ENCODE measurements at regions not wholly inside any gene's neighbourhood (a gene's known extent, or its start where the extent isn't known, plus 50 kb on each side); places are given as distances from the start of the nearest gene placed in this dataset.
A peak's percentile ranks its signal among the peaks of the same experiment; 100 is the strongest.

DNA sequence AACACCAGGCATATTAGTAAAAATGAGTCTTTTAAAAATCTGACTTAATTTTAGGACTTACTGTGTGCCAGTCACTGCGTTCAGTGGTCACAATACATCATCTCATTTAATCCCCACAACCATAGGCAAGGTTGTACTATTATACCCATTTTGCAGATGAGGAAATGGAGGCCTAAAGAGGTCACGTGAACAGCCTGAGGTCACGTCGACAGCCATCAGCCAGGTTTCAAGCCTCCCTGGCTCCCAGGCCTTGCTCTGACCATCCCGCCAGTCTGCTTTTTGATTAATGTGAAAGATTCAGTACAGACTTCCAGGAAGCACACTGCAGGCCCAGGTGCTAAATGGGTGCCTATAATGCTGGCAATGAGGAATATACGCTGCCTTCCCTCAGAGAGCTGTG is 86.3 kb upstream of the TOX3 start:
- Histone ChIP-seq H4K12ac (ENCODE audit: low read depth, low read length) (no peak overlapping the region), H3K4ac (ENCODE audit: low read depth, low read length) (no peak overlapping the region), H3K4me2 (ENCODE audit: low read length) (no peak overlapping the region), H2BK5ac (ENCODE audit: low read depth, low read length, poor library complexity) (no peak overlapping the region), H3K27ac (ENCODE audit: low read depth, low read length) (no peak overlapping the region), H2BK120ac (ENCODE audit: insufficient read depth, low read length, poor library complexity) (no peak overlapping the region), H3K4me3 (ENCODE audit: low read depth, low read length) (no peak overlapping the region), H3K14ac (ENCODE audit: low read length) (no peak overlapping the region), H3K9ac (ENCODE audit: low read length) (no peak overlapping the region), H3K27me3 (ENCODE audit: insufficient read depth, low read length) (no peaks in the 10 kb centered on the region), H2BK12ac (ENCODE audit: low read length) (no peak overlapping the region), H3K4me1 (ENCODE audit: control insufficient read depth in 1 of 2, insufficient read depth in 2 of 2, low read length in 2 of 2) (no peaks in the 10 kb centered on the region), H3K36me3 (ENCODE audit: control insufficient read depth in 1 of 2, insufficient read depth in 2 of 2, low read length in 2 of 2) (no peaks in the 10 kb centered on the region), H3K23ac (ENCODE audit: low read length) (no peak overlapping the region), H3K9me3 (ENCODE audit: insufficient read depth, low read depth, low read length) (no peaks in the 10 kb centered on the region), H3K79me1 (ENCODE audit: low read length) (no peaks in the 10 kb centered on the region), H3K79me2 (ENCODE audit: control insufficient read depth, insufficient read depth, low read length, poor library complexity) (no peaks in the 10 kb centered on the region), H3K18ac (ENCODE audit: low read length) (no peak overlapping the region), H4K8ac (ENCODE audit: low read depth, low read length) (no peak overlapping the region), H2AFZ (ENCODE audit: insufficient read depth, low read length, poor library complexity) (no peak overlapping the region), H2AK5ac (ENCODE audit: low read length) (no peak overlapping the region), H4K91ac (ENCODE audit: low read depth, low read length) (no peak overlapping the region)
- DNase-seq, result no peak
- WGBS (ENCODE audit: extremely low coverage, insufficient coverage, insufficient read length), result no CpG with 5 or more reads among the region's 6 CpGs

GRCh38 chr16:52631711-52632110 is 84.8 kb upstream of the TOX3 start:
- Histone ChIP-seq H3K9me3 (ENCODE audit: insufficient read depth, low read depth, low read length) (no peaks in the 10 kb centered on the region), H2BK5ac (ENCODE audit: low read depth, low read length, poor library complexity) (no peak overlapping the region), H4K12ac (ENCODE audit: low read depth, low read length) (no peak overlapping the region), H3K23ac (ENCODE audit: low read length) (no peak overlapping the region), H2AK5ac (ENCODE audit: low read length) (no peak overlapping the region), H3K4ac (ENCODE audit: low read depth, low read length) (no peak overlapping the region), H2BK12ac (ENCODE audit: low read length) (no peak overlapping the region), H3K14ac (ENCODE audit: low read length) (no peak overlapping the region), H3K27me3 (ENCODE audit: insufficient read depth, low read length) (no peaks in the 10 kb centered on the region), H3K9ac (ENCODE audit: low read length) (no peak overlapping the region), H4K91ac (ENCODE audit: low read depth, low read length) (no peak overlapping the region), H3K79me1 (ENCODE audit: low read length) (no peaks in the 10 kb centered on the region), H3K79me2 (ENCODE audit: control insufficient read depth, insufficient read depth, low read length, poor library complexity) (no peaks in the 10 kb centered on the region), H2BK120ac (ENCODE audit: insufficient read depth, low read length, poor library complexity) (no peak overlapping the region), H3K4me1 (ENCODE audit: control insufficient read depth in 1 of 2, insufficient read depth in 2 of 2, low read length in 2 of 2) (no peaks in the 10 kb centered on the region), H3K4me3 (ENCODE audit: low read depth, low read length) (no peak overlapping the region), H4K8ac (ENCODE audit: low read depth, low read length) (no peak overlapping the region), H3K4me2 (ENCODE audit: low read length) (no peak overlapping the region), H3K36me3 (ENCODE audit: control insufficient read depth in 1 of 2, insufficient read depth in 2 of 2, low read length in 2 of 2) (no peaks in the 10 kb centered on the region), H3K18ac (ENCODE audit: low read length) (no peak overlapping the region), H3K27ac (ENCODE audit: low read depth, low read length) (no peak overlapping the region), H2AFZ (ENCODE audit: insufficient read depth, low read length, poor library complexity) (no peak overlapping the region)
- no CpG with 5 or more reads among the region's 2 CpGs for WGBS (ENCODE audit: extremely low coverage, insufficient coverage, insufficient read length)
- no peak for DNase-seq

DNA sequence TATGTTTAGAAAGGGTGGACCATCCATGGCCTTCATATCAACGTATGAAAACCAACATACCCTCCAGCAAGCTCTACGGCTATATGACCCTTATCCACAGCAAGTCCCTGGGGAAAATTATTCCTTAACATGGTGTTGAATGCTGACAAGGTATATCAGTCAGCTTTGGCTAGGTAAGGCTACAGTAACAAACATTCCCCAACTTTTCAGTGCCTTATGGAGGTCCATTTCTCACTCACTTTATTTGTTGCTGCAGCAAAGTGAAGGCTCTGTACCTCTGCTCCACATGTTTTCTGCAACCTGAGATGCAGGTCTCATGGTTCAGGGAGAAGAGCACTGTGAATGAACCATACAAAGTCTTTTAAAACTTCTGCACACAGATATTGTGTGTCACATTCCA is 83.8 kb upstream of the TOX3 start:
- Histone ChIP-seq H3K4ac (ENCODE audit: low read depth, low read length) (no peak overlapping the region), H2BK120ac (ENCODE audit: insufficient read depth, low read length, poor library complexity) (no peak overlapping the region), H4K91ac (ENCODE audit: low read depth, low read length) (no peak overlapping the region), H2AK5ac (ENCODE audit: low read length) (no peak overlapping the region), H4K12ac (ENCODE audit: low read depth, low read length) (no peak overlapping the region), H3K36me3 (ENCODE audit: control insufficient read depth in 1 of 2, insufficient read depth in 2 of 2, low read length in 2 of 2) (no peaks in the 10 kb centered on the region), H3K9me3 (ENCODE audit: insufficient read depth, low read depth, low read length) (no peaks in the 10 kb centered on the region), H3K9ac (ENCODE audit: low read length) (no peak overlapping the region), H3K4me3 (ENCODE audit: low read depth, low read length) (no peak overlapping the region), H2AFZ (ENCODE audit: insufficient read depth, low read length, poor library complexity) (no peak overlapping the region), H3K23ac (ENCODE audit: low read length) (no peak overlapping the region), H3K79me1 (ENCODE audit: low read length) (no peaks in the 10 kb centered on the region), H3K14ac (ENCODE audit: low read length) (no peak overlapping the region), H3K27ac (ENCODE audit: low read depth, low read length) (no peak overlapping the region), H3K79me2 (ENCODE audit: control insufficient read depth, insufficient read depth, low read length, poor library complexity) (no peaks in the 10 kb centered on the region), H3K4me1 (ENCODE audit: control insufficient read depth in 1 of 2, insufficient read depth in 2 of 2, low read length in 2 of 2) (no peaks in the 10 kb centered on the region), H4K8ac (ENCODE audit: low read depth, low read length) (no peak overlapping the region), H3K4me2 (ENCODE audit: low read length) (no peak overlapping the region), H2BK12ac (ENCODE audit: low read length) (no peak overlapping the region), H2BK5ac (ENCODE audit: low read depth, low read length, poor library complexity) (no peak overlapping the region), H3K18ac (ENCODE audit: low read length) (no peak overlapping the region), H3K27me3 (ENCODE audit: insufficient read depth, low read length) (no peaks in the 10 kb centered on the region)
- no peak for DNase-seq
- WGBS (ENCODE audit: extremely low coverage, insufficient coverage, insufficient read length), result no CpG with 5 or more reads among the region's 2 CpGs

DNA sequence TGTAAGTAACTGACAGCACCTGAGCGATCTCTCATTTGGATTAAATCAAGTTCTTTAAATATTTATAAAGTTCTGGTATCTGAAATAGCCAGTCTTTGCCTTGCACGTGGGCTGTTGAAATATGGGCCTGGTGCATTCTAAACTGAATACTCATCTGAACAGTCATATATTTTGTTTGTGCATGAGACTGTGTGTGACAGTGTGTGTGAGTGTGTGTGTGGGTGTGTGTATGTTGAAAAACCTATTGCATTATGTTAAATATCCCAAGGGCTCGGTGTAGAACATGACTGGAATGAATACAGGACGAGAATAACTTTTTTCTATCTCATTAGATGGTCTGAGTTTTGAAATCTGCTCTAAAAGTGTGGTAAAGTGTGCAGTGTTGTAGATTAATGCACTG is 82.4 kb upstream of the TOX3 start:
- H3K14ac ChIP-seq (ENCODE audit: low read length), result no peak overlapping the region
- WGBS (ENCODE audit: extremely low coverage, insufficient coverage, insufficient read length), result no CpG with 5 or more reads among the region's 4 CpGs
- H4K8ac ChIP-seq (ENCODE audit: low read depth, low read length), result no peak overlapping the region
- no peaks in the 10 kb centered on the region for H3K4me1 ChIP-seq (ENCODE audit: control insufficient read depth in 1 of 2, insufficient read depth in 2 of 2, low read length in 2 of 2)
- H3K79me1 ChIP-seq (ENCODE audit: low read length), result no peaks in the 10 kb centered on the region
- no peak overlapping the region for H3K4me3 ChIP-seq (ENCODE audit: low read depth, low read length)
- H4K91ac ChIP-seq (ENCODE audit: low read depth, low read length), result no peak overlapping the region
- H4K12ac ChIP-seq (ENCODE audit: low read depth, low read length), result no peak overlapping the region
- H2BK12ac ChIP-seq (ENCODE audit: low read length), result no peak overlapping the region
- H2AK5ac ChIP-seq (ENCODE audit: low read length), result no peak overlapping the region
- no peak overlapping the region for H3K18ac ChIP-seq (ENCODE audit: low read length)
- no peaks in the 10 kb centered on the region for H3K36me3 ChIP-seq (ENCODE audit: control insufficient read depth in 1 of 2, insufficient read depth in 2 of 2, low read length in 2 of 2)
- no peak overlapping the region for H2AFZ ChIP-seq (ENCODE audit: insufficient read depth, low read length, poor library complexity)
- no peak overlapping the region for H3K9ac ChIP-seq (ENCODE audit: low read length)
- H2BK120ac ChIP-seq (ENCODE audit: insufficient read depth, low read length, poor library complexity), result no peak overlapping the region
- no peaks in the 10 kb centered on the region for H3K9me3 ChIP-seq (ENCODE audit: insufficient read depth, low read depth, low read length)
- peak; percentile 19 to 23 for DNase-seq
- no peak overlapping the region for H3K4ac ChIP-seq (ENCODE audit: low read depth, low read length)
- no peaks in the 10 kb centered on the region for H3K79me2 ChIP-seq (ENCODE audit: control insufficient read depth, insufficient read depth, low read length, poor library complexity)
- no peak overlapping the region for H2BK5ac ChIP-seq (ENCODE audit: low read depth, low read length, poor library complexity)
- no peaks in the 10 kb centered on the region for H3K27me3 ChIP-seq (ENCODE audit: insufficient read depth, low read length)
- no peak overlapping the region for H3K27ac ChIP-seq (ENCODE audit: low read depth, low read length)
- no peak overlapping the region for H3K23ac ChIP-seq (ENCODE audit: low read length)
- H3K4me2 ChIP-seq (ENCODE audit: low read length), result no peak overlapping the region
